Suppressor macrophage treated with lipopolysaccharide for 4 hours (primary cell): ENCODE measurements at regions not wholly inside any gene's neighbourhood (a gene's known extent, or its start where the extent isn't known, plus 50 kb on each side); places are given as distances from the start of the nearest gene placed in this dataset.
A peak's percentile ranks its signal among the peaks of the same experiment; 100 is the strongest.
"Not testable (repeated sequence)": the region's sequence is repeated elsewhere in the genome, so short reads cannot be mapped to it uniquely, and the experiment has no call there.

Experiments used
- DNase-seq: peaks from one replicate; pipeline ENCODE4 v3.0.0-alpha.2; 2020

- no peak for DNase-seq
These were observed 338.9 kb upstream of the GRIA1 start for GRCh38 chr5:153151558-153151957.

- no peak for DNase-seq
These were observed 337.4 kb upstream of the GRIA1 start for GRCh38 chr5:153153086-153153485.

- no peak for DNase-seq
These were observed 333.3 kb upstream of the GRIA1 start for GRCh38 chr5:153157156-153157555.

- DNase-seq: no peak
These were observed 331.9 kb upstream of the GRIA1 start for GRCh38 chr5:153158608-153159007.

- no peak for DNase-seq
These were observed 330.9 kb upstream of the GRIA1 start for GRCh38 chr5:153159616-153160015.

GRCh38 chr5:153168241-153168640 lies 322.2 kb upstream of the GRIA1 start:
- no peak for DNase-seq

GRCh38 chr5:153187503-153187902 lies 303.0 kb upstream of the GRIA1 start:
- no peak for DNase-seq

- no peak for DNase-seq
These were observed 284.1 kb upstream of the GRIA1 start for GRCh38 chr5:153206361-153206760.

- no peak for DNase-seq
These were observed 281.5 kb upstream of the GRIA1 start for GRCh38 chr5:153209016-153209415.

GRCh38 chr5:153209687-153210086 lies 280.8 kb upstream of the GRIA1 start:
- DNase-seq: no peak

GRCh38 chr5:153211076-153211475 lies 279.4 kb upstream of the GRIA1 start:
- no peak for DNase-seq

GRCh38 chr5:153212471-153212870 lies 278.0 kb upstream of the GRIA1 start:
- DNase-seq: no peak

GRCh38 chr5:153222936-153223335 lies 267.5 kb upstream of the GRIA1 start:
- no peak for DNase-seq

- DNase-seq: no peak
These were observed 267.1 kb upstream of the GRIA1 start for GRCh38 chr5:153223376-153223775.

- DNase-seq: no peak
These were observed 265.8 kb upstream of the GRIA1 start for GRCh38 chr5:153224651-153225050.

GRCh38 chr5:153233933-153234332 lies 256.5 kb upstream of the GRIA1 start:
- DNase-seq: no peak

GRCh38 chr5:153236319-153236718 lies 254.2 kb upstream of the GRIA1 start:
- DNase-seq: no peak

GRCh38 chr5:153237671-153238332 lies 252.7 kb upstream of the GRIA1 start:
- no peak for DNase-seq

- no peak for DNase-seq
These were observed 233.1 kb upstream of the GRIA1 start for GRCh38 chr5:153257381-153257780.

- DNase-seq: no peak
These were observed 232.0 kb upstream of the GRIA1 start for GRCh38 chr5:153258469-153258868.

GRCh38 chr5:153267506-153267905 lies 223.0 kb upstream of the GRIA1 start:
- no peak for DNase-seq

GRCh38 chr5:153275695-153276094 lies 214.8 kb upstream of the GRIA1 start:
- no peak for DNase-seq

GRCh38 chr5:153276151-153276550 lies 214.3 kb upstream of the GRIA1 start:
- peak; percentile 2 for DNase-seq

- DNase-seq: not testable (repeated sequence)
These were observed 194.1 kb upstream of the GRIA1 start for GRCh38 chr5:153296251-153296844.

- no peak for DNase-seq
These were observed 190.6 kb upstream of the GRIA1 start for GRCh38 chr5:153299891-153300290.
